ENCODE measurements at regions not wholly inside any gene's neighbourhood (a gene's known extent, or its start where the extent isn't known, plus 50 kb on each side); places are given as distances from the start of the nearest gene placed in this dataset.

- Histone ChIP-seq H3K9ac (ENCODE audit: low read length) (no peak overlapping the region), H3K4me2 (ENCODE audit: low read length) (no peak overlapping the region), H3K27me3 (ENCODE audit: insufficient read depth, low read depth, low read length) (no peaks in the 10 kb centered on the region), H4K20me1 (ENCODE audit: insufficient read depth) (no peaks in the 10 kb centered on the region), H2AFZ (ENCODE audit: low read depth, low read length) (no peak overlapping the region), H3K9me2 (ENCODE audit: insufficient read depth, low read length) (no peaks in the 10 kb centered on the region), H3K4me3 (ENCODE audit: low read length) (no peak overlapping the region), H3K36me3 (ENCODE audit: insufficient read depth, low read length) (no peaks in the 10 kb centered on the region), H3K79me2 (replicated peaks; ENCODE audit: insufficient read depth, low read length) (no peaks in the 10 kb centered on the region), H3K27ac (ENCODE audit: low read length) (no peak overlapping the region), H3F3A (ENCODE audit: insufficient read depth, low read length, poor library complexity, severe bottlenecking) (peaks cover 3% of the 10 kb centered on the region), H3K9me3 (ENCODE audit: low read length) (no peaks in the 10 kb centered on the region)
- TF ChIP-seq TAF1 (IDR thresholded peaks at IDR 0.05; ENCODE audit: low read depth) (no peak), CTCF (IDR thresholded peaks at IDR 0.05; ENCODE audit: poor library complexity, severe bottlenecking) (no peak), EZH2 (IDR thresholded peaks at IDR 0.05; ENCODE audit: borderline replicate concordance, insufficient read depth, low read length, poor library complexity, severe bottlenecking) (no peak), POLR2AphosphoS5 (IDR thresholded peaks at IDR 0.05) (no peak), EP300 (conservative IDR thresholded peaks at IDR 0.05; ENCODE audit: poor library complexity, severe bottlenecking) (no peak), RAD21 (conservative IDR thresholded peaks at IDR 0.05) (no peak), MXI1 (conservative IDR thresholded peaks at IDR 0.05; ENCODE audit: poor library complexity, severe bottlenecking) (no peak), SMC3 (conservative IDR thresholded peaks at IDR 0.05; ENCODE audit: poor library complexity) (no peak), REST (IDR thresholded peaks at IDR 0.05; ENCODE audit: borderline replicate concordance) (no peak)
Measured at GRCh38 chr2:7703048-7703447, 785.8 kb downstream of the RNF144A start.

GRCh38 chr2:7703543-7704144 is 786.4 kb downstream of the RNF144A start:
- Histone ChIP-seq H3K27ac (ENCODE audit: low read length) (peak overlapping the region; percentile 25), H3K36me3 (ENCODE audit: insufficient read depth, low read length) (no peaks in the 10 kb centered on the region), H3K4me2 (ENCODE audit: low read length) (no peak overlapping the region), H3K4me3 (ENCODE audit: low read length) (no peak overlapping the region), H3K79me2 (replicated peaks; ENCODE audit: insufficient read depth, low read length) (no peaks in the 10 kb centered on the region), H3K9ac (ENCODE audit: low read length) (no peak overlapping the region), H3K27me3 (ENCODE audit: insufficient read depth, low read depth, low read length) (no peaks in the 10 kb centered on the region), H4K20me1 (ENCODE audit: insufficient read depth) (no peaks in the 10 kb centered on the region), H3K9me2 (ENCODE audit: insufficient read depth, low read length) (no peaks in the 10 kb centered on the region), H3F3A (ENCODE audit: insufficient read depth, low read length, poor library complexity, severe bottlenecking) (peaks cover 3% of the 10 kb centered on the region), H3K9me3 (ENCODE audit: low read length) (no peaks in the 10 kb centered on the region), H2AFZ (ENCODE audit: low read depth, low read length) (no peak overlapping the region)
- TF ChIP-seq REST (IDR thresholded peaks at IDR 0.05; ENCODE audit: borderline replicate concordance) (no peak), SMC3 (conservative IDR thresholded peaks at IDR 0.05; ENCODE audit: poor library complexity) (no peak), MXI1 (conservative IDR thresholded peaks at IDR 0.05; ENCODE audit: poor library complexity, severe bottlenecking) (no peak), CTCF (IDR thresholded peaks at IDR 0.05; ENCODE audit: poor library complexity, severe bottlenecking) (no peak), RAD21 (conservative IDR thresholded peaks at IDR 0.05) (no peak), EP300 (conservative IDR thresholded peaks at IDR 0.05; ENCODE audit: poor library complexity, severe bottlenecking) (no peak), EZH2 (IDR thresholded peaks at IDR 0.05; ENCODE audit: borderline replicate concordance, insufficient read depth, low read length, poor library complexity, severe bottlenecking) (no peak), TAF1 (IDR thresholded peaks at IDR 0.05; ENCODE audit: low read depth) (no peak), POLR2AphosphoS5 (IDR thresholded peaks at IDR 0.05) (no peak)

All from neural cell (in vitro differentiated cells).